Glomerular visceral epithelial cell (primary cell): ENCODE measurements at regions not wholly inside any gene's neighbourhood (a gene's known extent, or its start where the extent isn't known, plus 50 kb on each side); places are given as distances from the start of the nearest gene placed in this dataset.
A peak's percentile ranks its signal among the peaks of the same experiment; 100 is the strongest.

ENCODE experiments used
- DNase-seq: peaks from one replicate; pipeline ENCODE4 v3.0.0-alpha.2; 2016; ENCODE audit errors: extremely low spot score

DNA sequence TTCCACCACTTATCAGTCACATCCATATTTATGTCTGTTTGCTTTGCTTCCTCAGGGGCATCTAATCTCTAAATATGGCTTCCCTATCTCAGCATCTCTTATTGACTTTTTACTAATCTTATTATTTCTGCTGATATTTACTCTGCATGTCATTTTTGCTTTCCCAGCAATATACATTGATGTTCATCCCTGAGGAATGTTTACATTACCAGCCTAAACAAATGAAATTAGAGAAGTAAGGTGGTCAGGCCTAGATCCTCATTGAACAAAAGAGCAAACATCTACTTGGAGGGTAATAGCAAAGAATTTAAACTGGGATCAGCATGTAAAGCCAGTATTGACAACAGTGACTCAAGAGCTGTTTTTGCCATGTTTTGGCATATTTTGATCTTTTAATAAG is 546.4 kb downstream of the MMUT start:
- DNase-seq, result no peak

DNA sequence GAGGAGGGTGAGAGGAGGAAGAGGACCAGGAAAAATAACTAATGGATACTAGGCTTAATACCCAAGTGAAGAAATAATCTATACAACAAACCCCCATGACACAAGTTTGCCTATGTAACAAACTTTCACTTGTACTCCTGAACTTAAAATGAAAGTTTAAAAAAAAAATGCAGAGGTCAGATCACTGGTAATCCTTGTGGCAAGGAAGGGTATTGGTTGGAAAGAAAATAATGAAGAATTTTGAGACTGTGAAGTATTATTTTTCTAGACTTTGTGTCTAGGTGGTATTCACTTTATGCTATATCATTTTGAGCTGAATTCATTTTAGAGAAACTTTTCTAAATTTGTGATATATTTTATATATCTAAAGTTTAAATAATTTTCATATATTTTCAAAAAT is 547.5 kb downstream of the MMUT start:
- DNase-seq, result no peak

DNA sequence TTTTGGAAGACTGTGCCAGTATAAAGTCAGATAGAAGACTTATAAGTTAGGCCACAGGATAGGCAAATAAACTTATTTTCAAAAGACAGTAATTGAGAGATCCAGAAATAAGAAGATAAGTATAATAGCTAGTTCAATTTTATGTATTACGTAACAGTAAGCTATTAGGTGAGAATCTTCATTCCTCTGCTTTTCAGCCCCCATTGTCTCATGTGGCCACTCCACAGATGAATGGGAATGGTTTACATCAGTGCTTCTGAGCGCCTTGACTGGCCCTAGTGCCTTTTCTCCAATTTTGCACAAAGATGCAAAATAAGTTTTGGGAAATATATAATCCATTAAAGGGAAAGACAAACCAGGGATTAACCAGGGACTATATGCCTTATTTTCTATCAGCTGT is 550.5 kb downstream of the MMUT start:
- DNase-seq, result no peak

DNA sequence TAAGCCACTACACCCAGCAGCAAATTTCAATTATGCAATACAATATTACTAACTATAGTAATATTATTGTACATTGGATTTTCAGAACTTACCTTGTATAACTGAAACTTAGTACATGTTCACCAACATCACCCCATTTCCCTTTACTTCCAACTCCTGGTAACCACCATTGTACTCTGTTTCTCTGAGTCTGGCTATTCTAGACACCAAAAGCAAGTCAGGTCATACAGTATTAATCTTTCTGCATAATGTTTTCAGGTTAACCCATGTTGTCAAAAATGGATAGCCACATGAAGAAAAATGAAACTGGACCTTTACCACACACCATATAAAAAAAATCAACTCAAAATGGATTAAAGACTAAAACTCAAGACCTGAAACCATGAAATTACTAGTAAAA is 558.2 kb downstream of the MMUT start:
- no peak for DNase-seq

GRCh38 chr6:48894469-48894868 is 568.6 kb downstream of the MMUT start:
- DNase-seq, result no peak

GRCh38 chr6:48893048-48893447 is 570.0 kb downstream of the MMUT start:
- no peak for DNase-seq

DNA sequence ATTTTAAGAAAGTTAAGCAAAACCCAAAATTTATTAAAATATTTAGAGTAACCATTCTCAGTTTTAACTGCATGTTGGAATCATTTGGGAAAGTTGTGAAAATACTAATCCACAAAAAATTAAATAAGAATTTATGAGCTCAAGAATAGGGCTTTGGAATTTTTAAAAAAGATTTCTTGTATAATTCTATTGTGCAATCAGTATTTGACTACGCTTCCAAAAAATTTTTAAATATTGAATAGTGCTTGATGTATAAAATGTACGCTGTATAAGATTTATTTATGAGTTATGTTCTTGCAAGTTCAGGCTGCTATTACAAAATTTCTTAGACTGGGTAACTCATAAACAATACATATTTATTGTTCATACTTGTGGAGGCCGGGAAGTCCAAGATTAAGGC is 571.7 kb downstream of the MMUT start:
- DNase-seq, result no peak

DNA sequence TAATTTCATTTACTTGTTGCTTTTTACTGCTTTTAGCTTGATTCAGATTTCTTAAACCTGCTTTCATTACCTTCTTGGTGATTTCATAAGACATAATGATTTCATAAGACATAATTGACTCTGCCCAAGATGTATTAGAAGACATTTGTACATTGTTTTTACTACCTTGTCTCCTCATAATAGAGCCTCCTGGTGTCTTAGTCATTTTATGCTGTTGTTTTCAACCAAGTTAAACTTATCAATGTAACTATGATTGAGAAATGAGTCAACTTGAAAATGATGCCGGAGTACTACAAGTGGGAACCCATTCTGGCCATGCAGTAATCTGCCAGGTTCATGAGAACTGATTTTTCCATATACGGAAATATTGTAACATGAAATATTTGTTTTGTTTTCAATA is 573.6 kb downstream of the MMUT start:
- DNase-seq, result no peak

GRCh38 chr6:48883116-48883515 is 579.9 kb downstream of the MMUT start:
- no peak for DNase-seq

DNA sequence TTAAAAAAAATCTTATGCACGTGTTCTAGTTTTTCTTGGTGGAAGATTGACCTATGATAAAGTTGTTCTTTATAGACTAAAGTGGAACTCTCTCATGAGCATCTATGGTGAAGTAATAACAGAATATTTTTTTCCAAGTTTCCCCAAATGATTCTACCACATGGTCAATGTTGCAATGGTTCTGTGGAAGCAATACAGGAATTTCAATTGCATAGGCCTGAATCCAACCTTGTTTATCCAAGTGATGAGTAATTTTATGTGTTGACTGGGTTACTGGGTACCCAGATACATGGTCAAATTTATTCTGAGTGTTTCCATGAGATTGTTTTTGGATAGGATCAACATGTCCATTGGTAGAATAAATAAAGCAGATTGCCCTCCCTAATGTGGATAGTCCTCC is 581.5 kb downstream of the MMUT start:
- no peak for DNase-seq

DNA sequence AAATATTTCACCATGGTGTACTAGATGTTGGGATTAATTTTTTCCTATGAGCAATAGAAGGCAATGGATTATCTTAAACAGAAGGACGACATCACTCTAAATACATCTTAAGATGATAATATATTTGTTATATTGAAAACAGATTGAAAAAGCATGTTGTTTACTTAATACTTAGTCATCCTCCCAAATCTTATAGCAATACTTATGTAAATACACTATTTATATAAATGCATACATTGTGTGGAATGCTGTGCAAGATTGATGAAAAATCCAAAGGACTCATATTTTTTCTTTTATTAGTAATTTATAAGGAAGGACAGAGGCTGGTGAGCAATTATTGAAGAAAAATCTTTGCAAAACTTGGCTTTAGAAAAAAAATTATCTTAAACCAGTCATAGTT is 593.5 kb downstream of the MMUT start:
- no peak for DNase-seq

DNA sequence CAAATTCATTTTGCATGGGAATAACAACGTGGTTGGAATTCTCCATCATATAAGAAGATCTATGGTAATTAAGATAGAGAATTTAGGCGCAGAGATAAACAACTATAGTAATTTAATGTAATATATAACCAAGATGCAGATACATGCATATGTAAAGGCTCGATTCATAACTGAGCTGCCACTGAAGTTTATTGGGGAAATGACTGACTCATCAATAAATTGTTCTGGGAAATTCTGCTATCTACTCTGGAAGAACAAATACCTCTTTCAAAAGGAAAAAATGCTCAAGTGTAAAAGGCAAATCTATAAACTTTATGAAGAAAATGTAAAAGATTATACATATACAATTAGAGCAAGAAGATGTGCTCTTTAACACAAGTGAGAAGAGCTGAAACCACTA is 596.4 kb downstream of the MMUT start:
- DNase-seq, result no peak

- no peak for DNase-seq
Observed at GRCh38 chr6:48860175-48860574, 602.9 kb downstream of the MMUT start.

GRCh38 chr6:48859562-48860123 is 603.4 kb downstream of the MMUT start:
- no peak for DNase-seq

- no peak for DNase-seq
Observed at GRCh38 chr6:48845219-48845618, 617.8 kb downstream of the MMUT start.

DNA sequence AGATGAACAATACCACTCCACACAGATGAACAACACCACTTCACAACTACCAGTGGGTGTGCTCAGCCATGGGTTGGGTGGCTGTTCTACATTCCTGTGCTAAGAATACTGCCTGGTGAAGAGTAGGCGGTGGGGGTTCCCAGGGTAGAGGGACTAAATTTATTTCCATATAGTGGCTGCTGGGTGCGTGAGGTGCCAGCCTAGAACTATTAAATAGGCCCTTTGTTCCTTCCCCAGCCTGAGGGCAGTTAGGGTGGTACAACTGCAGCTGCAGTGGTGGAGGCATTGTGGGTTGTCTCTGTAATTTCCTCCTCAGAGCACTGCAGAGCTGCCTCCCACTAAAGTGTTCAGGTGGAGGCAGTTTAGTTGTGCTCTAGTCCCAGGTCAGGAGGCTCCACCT is 618.4 kb downstream of the MMUT start:
- DNase-seq, result no peak

DNA sequence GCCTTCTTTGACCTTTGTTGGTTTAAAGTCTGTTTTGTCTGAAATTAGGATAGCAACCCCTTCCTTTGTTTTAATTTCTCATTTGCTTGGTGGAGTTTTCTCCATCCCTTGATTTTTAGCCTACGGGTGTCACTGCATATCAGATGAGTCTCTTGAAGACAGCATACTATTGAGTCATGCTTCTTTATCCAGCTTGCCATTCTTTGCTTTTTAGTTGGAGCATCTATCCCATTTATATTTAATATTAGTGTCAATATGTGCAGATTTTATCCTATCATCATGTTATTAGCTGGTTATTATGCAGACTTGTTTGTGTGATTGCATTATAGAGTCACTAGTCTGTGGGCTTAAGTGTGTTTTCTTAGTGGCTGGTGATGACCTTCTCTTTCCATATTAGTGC is 622.2 kb downstream of the MMUT start:
- DNase-seq, result no peak

- no peak for DNase-seq
Observed at GRCh38 chr6:48839206-48839605, 623.8 kb downstream of the MMUT start.

- DNase-seq, result no peak
Observed at GRCh38 chr6:48837744-48838143, 625.3 kb downstream of the MMUT start.

DNA sequence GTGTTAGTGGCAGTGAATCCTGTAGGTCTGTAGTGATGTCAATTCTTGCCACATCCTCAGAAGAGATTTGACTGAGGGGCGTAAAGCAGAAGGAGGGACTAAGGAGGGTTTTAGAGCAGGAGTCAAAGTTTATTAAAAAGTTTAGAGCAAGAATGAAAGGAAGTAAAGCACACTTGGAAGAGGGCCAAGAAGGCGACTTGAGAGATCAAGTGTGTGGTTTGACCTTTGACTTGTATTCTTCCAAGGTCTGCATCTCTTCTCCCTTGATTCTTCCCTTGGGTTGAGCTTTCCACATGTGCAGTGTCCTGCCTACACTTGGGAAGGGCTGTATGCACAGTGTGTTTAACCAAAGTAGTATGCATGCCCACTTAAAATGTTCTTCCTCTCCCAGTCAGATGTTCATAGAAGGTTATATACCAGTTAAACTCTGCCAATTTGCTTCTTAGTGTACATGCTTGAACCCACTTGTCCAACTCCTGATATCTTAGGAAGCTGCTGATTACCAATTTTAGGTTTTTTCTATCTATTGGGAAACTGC is 627.6 kb downstream of the MMUT start:
- DNase-seq, result peak; percentile 5

GRCh38 chr6:48834706-48835105 is 628.3 kb downstream of the MMUT start:
- no peak for DNase-seq

DNA sequence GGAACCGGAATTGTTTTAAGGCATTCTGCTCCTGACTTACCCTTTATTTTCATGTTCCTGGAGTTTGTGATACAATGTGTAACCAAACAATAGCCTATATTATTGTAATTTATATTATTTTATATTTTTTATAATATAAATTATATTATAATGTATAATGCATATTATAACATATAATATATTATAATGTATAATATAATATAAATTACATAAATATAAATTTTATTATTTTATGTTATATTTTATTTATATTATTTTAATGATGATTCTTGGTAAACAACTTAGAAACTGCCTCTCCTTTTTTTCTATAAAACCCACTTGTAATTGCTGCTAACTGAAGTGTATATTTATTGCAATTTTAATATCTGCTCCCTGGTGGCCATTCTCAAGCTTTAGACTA is 629.1 kb downstream of the MMUT start:
- DNase-seq, result no peak

DNA sequence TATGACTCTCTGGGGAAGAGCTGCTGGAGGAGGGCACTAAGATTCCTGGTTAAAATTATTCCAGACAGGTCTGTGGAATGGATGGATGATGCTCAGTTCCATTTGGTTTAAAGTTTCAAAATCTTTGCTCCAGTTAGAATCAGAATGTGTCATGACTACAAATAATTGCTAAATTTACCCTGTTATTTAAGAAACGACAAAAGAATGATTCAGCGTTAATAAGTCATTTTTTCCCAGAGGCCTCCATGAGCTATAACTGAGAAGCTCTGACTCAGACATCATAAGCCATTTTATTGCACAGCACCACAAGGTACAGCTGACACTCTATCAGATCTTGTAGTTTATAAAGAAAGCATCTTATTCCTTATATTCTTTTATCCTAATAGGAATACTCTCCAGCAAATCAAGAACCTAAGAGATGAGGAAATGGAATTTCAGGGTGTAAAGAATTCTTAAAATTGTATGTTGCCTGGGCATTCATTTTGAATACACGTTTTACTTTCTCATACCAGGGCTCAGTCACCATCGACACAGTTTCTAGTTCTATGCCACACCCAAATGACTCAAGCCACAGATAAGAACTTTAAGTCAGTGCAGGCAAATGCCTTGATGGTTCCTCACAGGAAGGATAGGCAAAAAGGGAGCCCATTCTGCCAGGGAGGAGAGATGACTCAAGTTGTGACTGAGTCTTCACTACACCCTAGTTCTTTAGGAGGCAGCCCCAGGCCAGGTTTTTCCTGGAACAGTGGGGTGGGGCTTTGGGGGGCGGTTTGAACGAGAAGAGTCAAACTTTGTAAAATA is 636.0 kb downstream of the MMUT start:
- DNase-seq, result peak; percentile 87

- DNase-seq, result no peak
Observed at GRCh38 chr6:48826152-48826515, 636.9 kb downstream of the MMUT start.
